ENCODE measurements at regions not wholly inside any gene's neighbourhood (a gene's known extent, or its start where the extent isn't known, plus 50 kb on each side); places are given as distances from the start of the nearest gene placed in this dataset.

GRCh38 chr10:52440612-52441285, 126.7 kb downstream of the DKK1 start:
- ChIA-PET CTCF (no interaction called here), POLR2A (no interaction called here)

GRCh38 chr10:52442576-52442975, 128.5 kb downstream of the DKK1 start:
- CTCF ChIA-PET = no interaction called here

GRCh38 chr10:52443419-52444388, 129.6 kb downstream of the DKK1 start:
- POLR2A ChIA-PET = no interaction called here
- CTCF ChIA-PET = no interaction called here

More at GRCh38 chr10:52442576-52442975, 128.5 kb downstream of the DKK1 start:
- POLR2A ChIA-PET = no interaction called here

GRCh38 chr10:52446391-52446790, 132.3 kb downstream of the DKK1 start:
- CTCF ChIA-PET = no interaction called here
- POLR2A ChIA-PET = no interaction called here

GRCh38 chr10:52447931-52448353, 133.9 kb downstream of the DKK1 start:
- POLR2A ChIA-PET = no interaction called here
- CTCF ChIA-PET = no interaction called here

- POLR2A ChIA-PET = no interaction called here
- CTCF ChIA-PET = no interaction called here
Measured at GRCh38 chr10:52450762-52451291, 136.7 kb downstream of the DKK1 start.

GRCh38 chr10:52451817-52452216, 137.7 kb downstream of the DKK1 start:
- ChIA-PET CTCF (no interaction called here), POLR2A (no interaction called here)

GRCh38 chr10:52452600-52453493, 138.8 kb downstream of the DKK1 start:
- POLR2A ChIA-PET = no interaction called here
- CTCF ChIA-PET = interaction anchor here (1.0 kb wide), 1 partner anchor 37 kb away, joined by 3 read pairs; no protein-coding TSS in a partner anchor

GRCh38 chr10:52453501-52453900, 139.4 kb downstream of the DKK1 start:
- POLR2A ChIA-PET = no interaction called here

GRCh38 chr10:52454491-52454890, 140.4 kb downstream of the DKK1 start:
- CTCF ChIA-PET = no interaction called here
- POLR2A ChIA-PET = no interaction called here

More at GRCh38 chr10:52453501-52453900, 139.4 kb downstream of the DKK1 start:
- CTCF ChIA-PET = interaction anchor here (1.0 kb wide), 1 partner anchor 37 kb away, joined by 3 read pairs; no protein-coding TSS in a partner anchor

- ChIA-PET POLR2A (no interaction called here), CTCF (no interaction called here)
Measured at GRCh38 chr10:52455098-52455497, 141.0 kb downstream of the DKK1 start.

GRCh38 chr10:52459097-52459496, 145.0 kb downstream of the DKK1 start:
- CTCF ChIA-PET = no interaction called here
- POLR2A ChIA-PET = no interaction called here

- ChIA-PET CTCF (no interaction called here), POLR2A (no interaction called here)
Measured at GRCh38 chr10:52463826-52464225, 149.7 kb downstream of the DKK1 start.

- CTCF ChIA-PET = no interaction called here
- POLR2A ChIA-PET = no interaction called here
Measured at GRCh38 chr10:52464368-52465124, 150.5 kb downstream of the DKK1 start.

- ChIA-PET CTCF (no interaction called here), POLR2A (no interaction called here)
Measured at GRCh38 chr10:52465202-52465601, 151.1 kb downstream of the DKK1 start.

GRCh38 chr10:52466464-52466863, 152.4 kb downstream of the DKK1 start:
- CTCF ChIA-PET = no interaction called here
- POLR2A ChIA-PET = no interaction called here

- CTCF ChIA-PET = no interaction called here
Measured at GRCh38 chr10:52469970-52470705, 156.1 kb downstream of the DKK1 start.

GRCh38 chr10:52472406-52473146, 158.5 kb downstream of the DKK1 start:
- ChIA-PET CTCF (no interaction called here), POLR2A (no interaction called here)

More at GRCh38 chr10:52469970-52470705, 156.1 kb downstream of the DKK1 start:
- POLR2A ChIA-PET = no interaction called here
